ENCODE measurements at regions not wholly inside any gene's neighbourhood (a gene's known extent, or its start where the extent isn't known, plus 50 kb on each side); places are given as distances from the start of the nearest gene placed in this dataset.

DNA sequence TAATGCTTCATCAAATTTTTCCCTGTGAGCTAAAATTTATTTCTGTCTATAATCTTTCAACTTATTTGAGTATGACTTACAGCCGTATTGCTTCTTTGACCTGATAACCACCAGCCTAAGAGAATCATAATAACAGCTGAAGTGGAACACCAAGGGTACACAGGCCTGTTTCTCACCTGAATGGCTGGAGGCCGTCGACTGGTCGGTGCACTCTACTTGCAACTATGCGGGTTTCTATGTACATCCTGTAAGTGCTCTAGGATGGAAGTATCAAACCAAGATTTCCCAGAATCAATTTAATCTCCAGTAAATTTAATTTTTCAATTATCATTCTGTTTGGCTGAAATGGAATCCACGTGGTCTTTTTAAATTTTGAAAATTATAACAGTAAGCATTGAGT lies 504.8 kb upstream of the PHF14 start:
- TF ChIP-seq POLR2AphosphoS5 (IDR thresholded peaks at IDR 0.05) (no peak), POLR2A (IDR thresholded peaks at IDR 0.05) (no peak)
- TF ChIP-seq, protein P1, sequence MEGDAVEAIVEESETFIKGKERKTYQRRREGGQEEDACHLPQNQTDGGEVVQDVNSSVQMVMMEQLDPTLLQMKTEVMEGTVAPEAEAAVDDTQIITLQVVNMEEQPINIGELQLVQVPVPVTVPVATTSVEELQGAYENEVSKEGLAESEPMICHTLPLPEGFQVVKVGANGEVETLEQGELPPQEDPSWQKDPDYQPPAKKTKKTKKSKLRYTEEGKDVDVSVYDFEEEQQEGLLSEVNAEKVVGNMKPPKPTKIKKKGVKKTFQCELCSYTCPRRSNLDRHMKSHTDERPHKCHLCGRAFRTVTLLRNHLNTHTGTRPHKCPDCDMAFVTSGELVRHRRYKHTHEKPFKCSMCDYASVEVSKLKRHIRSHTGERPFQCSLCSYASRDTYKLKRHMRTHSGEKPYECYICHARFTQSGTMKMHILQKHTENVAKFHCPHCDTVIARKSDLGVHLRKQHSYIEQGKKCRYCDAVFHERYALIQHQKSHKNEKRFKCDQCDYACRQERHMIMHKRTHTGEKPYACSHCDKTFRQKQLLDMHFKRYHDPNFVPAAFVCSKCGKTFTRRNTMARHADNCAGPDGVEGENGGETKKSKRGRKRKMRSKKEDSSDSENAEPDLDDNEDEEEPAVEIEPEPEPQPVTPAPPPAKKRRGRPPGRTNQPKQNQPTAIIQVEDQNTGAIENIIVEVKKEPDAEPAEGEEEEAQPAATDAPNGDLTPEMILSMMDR (IDR thresholded peaks at IDR 0.05) = no peak
